DMS53 (cell line): ENCODE measurements at regions not wholly inside any gene's neighbourhood (a gene's known extent, or its start where the extent isn't known, plus 50 kb on each side); places are given as distances from the start of the nearest gene placed in this dataset.
"Not testable (repeated sequence)": the region's sequence is repeated elsewhere in the genome, so short reads cannot be mapped to it uniquely, and the experiment has no call there.

Experiments
- DNase-seq: peaks from one replicate; lab custom pipeline; 2025; lab: John Stamatoyannopoulos, UW

GRCh38 chr2:59254279-59254678 lies 1013.2 kb upstream of the FANCL start:
- DNase-seq = no peak

DNA sequence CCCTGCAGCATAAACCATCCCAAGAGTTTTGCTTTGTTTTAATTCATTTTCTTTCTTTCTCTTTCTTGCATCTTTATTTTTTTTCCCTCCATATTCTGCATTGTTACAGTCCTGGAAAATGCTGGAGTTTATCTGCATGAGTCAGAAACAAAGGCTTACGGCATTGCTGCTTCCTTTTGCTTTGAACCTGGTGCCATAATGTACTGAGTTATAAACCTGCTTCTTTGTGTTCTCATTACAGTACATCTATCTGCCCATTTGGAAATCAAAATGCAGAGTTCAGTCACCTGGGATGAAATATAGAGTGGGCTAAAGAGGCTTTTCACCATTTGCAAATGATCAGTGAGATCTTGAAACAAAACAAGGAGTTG lies 1009.2 kb upstream of the FANCL start:
- DNase-seq = peak; percentile 43

DNA sequence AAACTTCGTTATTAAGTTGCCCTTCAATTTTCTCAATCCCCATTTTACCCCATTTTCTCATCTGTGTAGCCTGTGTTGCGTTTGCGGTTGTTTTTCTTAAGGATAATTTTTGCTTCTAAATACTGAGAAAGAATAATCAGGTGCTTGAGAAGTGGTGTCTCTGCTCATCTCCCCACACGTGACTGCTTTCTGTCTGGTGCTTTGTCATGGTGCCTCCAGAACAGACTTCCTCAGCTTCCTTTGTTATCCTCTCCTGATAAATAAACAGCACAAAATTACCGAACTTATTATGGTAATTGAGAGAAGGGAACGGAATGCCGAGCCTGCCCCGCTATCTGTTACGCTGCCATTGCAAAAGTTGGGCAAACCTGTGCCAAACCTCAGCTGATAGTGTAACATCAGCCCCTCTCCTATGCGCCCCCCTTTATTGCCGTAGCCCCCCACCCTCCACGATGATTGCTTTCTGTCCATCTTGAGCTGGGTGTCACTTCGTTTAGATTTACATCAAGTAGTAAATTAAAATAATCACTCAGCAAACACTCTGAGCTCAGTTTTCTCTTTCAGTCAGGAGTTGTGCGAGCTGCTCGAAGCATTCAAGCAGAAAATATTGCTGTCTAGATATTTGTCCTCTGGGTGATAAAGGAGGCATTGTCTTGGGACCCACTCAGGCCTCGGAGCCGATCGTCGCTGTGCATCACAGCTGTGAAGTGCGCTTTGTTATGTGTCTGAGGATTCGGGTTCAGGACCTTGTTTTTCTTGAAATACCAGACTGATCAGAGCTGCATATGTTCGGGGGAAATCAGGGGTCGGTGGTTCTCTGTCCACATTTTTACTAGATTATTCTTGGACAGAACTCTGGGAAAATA lies 1008.5 kb upstream of the FANCL start:
- DNase-seq = peak; percentile 56

- no peak for DNase-seq
Measured at GRCh38 chr2:59239146-59239545, 998.0 kb upstream of the FANCL start.

GRCh38 chr2:59237311-59237710 lies 996.2 kb upstream of the FANCL start:
- DNase-seq = no peak

DNA sequence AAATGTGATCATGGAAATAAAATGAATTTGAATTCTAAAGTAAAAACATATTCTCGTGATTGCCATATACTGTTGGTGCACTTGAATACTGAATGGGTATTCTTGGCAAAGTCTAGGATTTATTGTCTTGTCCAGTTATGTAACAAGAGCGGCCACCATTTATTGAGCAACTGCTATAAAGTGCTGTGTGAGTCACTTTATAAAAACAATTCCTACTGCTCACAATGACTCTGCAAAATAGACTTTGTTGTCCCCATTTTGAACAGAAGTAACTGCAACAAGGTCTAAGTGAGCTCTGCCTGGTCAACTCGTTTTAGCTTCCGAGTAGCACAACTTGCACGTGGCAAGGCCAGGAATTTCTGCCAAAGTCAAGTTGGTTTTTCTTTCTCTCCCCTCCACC lies 995.6 kb upstream of the FANCL start:
- no peak for DNase-seq

DNA sequence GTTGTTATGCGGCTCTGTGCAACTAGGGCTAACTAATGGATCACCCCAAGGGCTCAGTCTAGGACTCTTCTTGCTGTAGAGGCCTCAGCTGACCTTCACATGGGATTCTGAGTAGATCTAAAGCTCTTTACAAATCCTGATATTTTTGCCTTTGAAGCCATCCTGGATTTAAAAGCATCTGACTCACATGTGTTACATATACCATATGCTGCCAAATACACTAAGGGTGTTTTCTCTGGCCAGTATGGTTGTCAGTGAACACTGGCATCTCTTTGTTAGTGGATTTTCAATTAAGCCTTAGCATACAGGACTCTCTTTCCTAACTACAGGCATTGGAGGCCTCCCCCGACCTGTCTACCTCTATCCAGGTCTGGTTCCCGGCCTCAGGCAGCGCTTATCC lies 992.8 kb upstream of the FANCL start:
- DNase-seq = no peak

DNA sequence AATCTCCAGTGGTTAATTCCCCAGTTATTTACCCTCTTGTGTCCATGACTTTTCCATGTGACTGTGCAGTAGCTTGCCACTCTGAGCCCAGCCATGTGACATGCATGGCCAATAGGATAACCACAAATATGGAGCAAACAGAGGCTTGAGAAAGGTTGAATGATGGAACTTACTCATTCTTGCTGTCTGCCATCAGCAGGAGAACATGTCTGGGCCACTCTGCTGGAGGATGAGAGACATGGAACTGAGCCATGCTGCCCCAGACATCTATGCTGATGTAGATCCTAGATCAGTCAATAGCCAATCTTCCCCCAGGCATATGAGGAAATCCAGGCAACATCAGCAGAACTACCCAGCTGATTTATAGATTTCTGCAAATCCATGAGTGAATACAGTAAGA lies 992.3 kb upstream of the FANCL start:
- DNase-seq = no peak

- DNase-seq = no peak
Measured at GRCh38 chr2:59232394-59233165, 991.5 kb upstream of the FANCL start.

DNA sequence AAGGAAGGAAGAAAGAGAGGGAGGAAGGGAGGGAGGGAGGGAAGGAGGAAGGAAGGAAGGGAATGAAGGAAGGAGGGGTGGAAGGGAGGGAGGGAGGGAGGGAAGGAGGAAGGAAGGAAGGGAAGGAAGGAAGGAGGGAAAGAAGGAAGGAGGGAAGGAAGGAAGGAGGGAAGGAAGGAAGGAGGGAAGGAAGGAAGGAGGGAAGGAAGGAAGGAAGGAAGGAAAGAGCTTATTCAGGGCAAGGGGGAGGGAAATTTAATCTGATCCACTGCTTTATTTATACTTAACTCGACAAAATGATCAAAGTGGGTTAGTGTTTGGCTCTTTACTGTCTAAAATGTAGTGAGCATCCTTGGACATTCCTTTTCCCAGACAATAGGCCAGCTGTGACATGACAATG lies 985.2 kb upstream of the FANCL start:
- not testable (repeated sequence) for DNase-seq

DNA sequence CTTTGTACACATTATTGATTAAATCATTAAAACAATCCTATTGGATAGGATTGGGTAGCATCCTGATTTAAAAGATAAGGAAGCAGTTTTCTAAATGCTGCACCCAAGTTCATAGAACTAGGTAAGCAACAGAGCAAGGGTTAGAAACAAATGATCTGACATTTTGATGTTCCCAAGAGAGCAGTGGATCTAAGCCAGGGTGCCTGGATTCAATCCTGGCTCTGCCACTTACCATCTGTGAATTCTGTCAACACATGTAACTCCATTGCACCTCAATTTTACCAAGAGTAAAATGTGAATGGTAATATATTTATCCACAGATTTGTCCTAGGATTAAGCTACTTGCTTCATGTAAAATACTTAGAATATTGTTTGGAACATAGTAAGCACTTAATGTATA lies 982.6 kb upstream of the FANCL start:
- DNase-seq = no peak

- DNase-seq = peak; percentile 40
Measured at GRCh38 chr2:59217360-59217759, 976.2 kb upstream of the FANCL start.

DNA sequence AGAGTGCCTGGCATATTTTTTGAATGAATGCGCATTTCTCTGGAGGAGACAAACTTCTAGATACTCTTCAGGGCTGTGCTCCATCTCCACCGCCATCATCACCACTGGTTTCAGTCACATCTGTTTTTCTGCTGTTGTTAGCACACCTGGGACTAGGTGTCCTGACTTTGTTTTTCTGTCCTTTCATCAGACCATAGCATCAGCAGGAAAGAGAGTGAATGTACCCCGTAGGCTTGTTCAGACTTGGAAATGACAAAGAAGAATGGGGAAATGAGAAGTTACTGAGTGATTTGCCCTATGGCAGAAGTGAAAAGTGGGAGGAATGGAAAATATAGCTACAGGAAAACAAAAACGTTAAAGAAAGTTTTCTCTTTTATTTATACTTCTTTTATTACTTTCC lies 965.2 kb upstream of the FANCL start:
- DNase-seq = no peak

GRCh38 chr2:59204040-59204439 lies 962.9 kb upstream of the FANCL start:
- DNase-seq = peak; percentile 93

DNA sequence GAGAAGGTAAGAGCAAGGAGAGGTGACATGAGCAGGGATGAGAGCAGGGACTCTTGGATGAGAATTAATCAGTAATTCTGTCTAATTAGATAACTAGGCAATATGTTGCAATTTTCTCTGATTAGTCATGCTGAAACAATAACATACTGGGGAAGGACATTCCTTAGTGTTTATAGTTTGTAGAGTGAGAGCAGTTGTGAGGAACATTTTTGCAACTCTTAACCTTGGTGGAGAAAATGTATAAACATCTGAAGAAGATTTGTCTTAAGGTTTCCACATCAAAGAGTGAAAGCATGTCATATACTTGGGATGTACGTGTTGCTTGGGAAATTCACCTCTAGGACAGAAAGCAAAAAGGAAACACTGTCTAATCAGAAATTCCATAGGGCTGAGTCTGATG lies 955.4 kb upstream of the FANCL start:
- DNase-seq = no peak

GRCh38 chr2:59195851-59196250 lies 954.7 kb upstream of the FANCL start:
- DNase-seq = no peak

GRCh38 chr2:59191781-59192180 lies 950.7 kb upstream of the FANCL start:
- no peak for DNase-seq

DNA sequence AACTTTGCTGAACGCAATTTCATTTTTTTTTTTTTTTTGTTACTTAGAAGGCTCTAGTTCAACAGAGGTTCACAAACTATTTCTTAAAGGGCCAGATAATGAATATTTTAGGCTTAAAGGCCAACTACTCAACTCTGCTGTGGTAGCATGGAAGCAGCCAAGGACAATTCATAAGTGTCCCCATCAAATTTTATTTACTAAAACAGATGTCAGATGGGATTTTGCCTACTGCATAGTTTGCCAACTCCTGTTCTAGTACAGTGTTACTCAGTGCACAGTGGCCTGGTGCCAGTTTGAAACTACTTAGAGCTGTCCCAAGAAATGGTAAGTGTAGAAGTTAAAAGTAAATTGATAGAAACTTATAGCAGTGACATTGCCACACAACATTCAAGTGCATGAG lies 949.4 kb upstream of the FANCL start:
- no peak for DNase-seq

GRCh38 chr2:59184276-59185020 lies 943.3 kb upstream of the FANCL start:
- peak; percentile 71 for DNase-seq

GRCh38 chr2:59183070-59183469 lies 941.9 kb upstream of the FANCL start:
- DNase-seq = no peak

DNA sequence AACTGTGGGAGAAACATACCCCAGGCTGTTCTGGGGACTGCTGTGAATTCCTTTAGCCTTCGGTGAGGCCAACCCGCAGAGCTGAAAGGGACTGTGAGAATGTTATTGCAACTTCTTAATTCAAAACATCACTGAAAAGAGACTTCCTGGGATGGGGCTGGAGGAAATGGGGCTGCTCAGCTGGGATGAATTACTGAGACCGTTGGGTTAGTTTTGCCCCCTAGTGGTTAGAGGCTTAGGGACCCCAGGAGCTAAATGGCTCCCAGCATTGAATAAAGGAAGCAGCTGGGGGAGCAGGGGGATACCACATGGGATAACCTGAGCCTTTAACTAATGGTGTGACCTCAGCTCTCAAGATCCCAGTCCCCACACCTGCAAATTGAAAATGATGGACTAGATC lies 941.1 kb upstream of the FANCL start:
- DNase-seq = peak; percentile 58

DNA sequence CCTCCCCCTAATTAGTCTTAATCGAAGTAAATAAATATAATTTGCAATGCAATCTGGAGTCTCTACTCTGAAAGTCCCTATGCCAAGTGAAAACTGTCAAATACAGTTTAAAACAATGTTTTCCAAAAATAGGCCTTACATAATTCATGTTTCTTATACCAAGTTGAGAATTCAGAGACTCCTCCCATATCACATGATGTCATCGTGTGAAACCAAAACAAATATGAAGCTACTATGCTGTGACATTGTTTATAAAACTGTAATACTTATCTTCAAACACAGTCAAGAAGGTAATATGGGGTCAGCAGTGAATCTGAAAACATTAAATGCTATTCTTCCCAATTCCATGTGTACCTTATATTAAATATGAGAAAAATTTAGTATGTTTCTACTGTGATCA lies 940.2 kb upstream of the FANCL start:
- DNase-seq = no peak

GRCh38 chr2:59180621-59181020 lies 939.5 kb upstream of the FANCL start:
- no peak for DNase-seq
